Activated naive CD8-positive, alpha-beta T cell treated with anti-CD3 and anti-CD28 coated beads, Interleukin-2, amount 10 ng/mL, durations not matched to agents 7 days and 5 days (primary cell): ENCODE measurements at regions not wholly inside any gene's neighbourhood (a gene's known extent, or its start where the extent isn't known, plus 50 kb on each side); places are given as distances from the start of the nearest gene placed in this dataset.

Experiments
- ATAC-seq: fragments of 150-1000 bp; cut with Tn5 transposase; one replicate; pipeline ENCODE4 v1.10.0; 2021; ENCODE audit warnings: low read depth, moderate library complexity
- POLR2A ChIA-PET: fragments of 350-600 bp; sonication (Branson Sonifier 250); formaldehyde crosslinking; loops from one replicate; lab custom pipeline; 2021; ENCODE audit warnings: antibody characterized with exemption; lab: Charles Lee
- DNase-seq: peaks from one replicate; pipeline ENCODE4 v3.0.0; 2021
- H3K27ac Mint-ChIP-seq: one replicate; pipeline ENCODE4 v1.8.0; 2022; ENCODE audit warnings: mild to moderate bottlenecking, mixed read lengths
- H3K27me3 Mint-ChIP-seq: one replicate; pipeline ENCODE4 v1.8.0; 2022; ENCODE audit warnings: mild to moderate bottlenecking, moderate library complexity, mixed read lengths
- H3K36me3 Mint-ChIP-seq: one replicate; pipeline ENCODE4 v1.8.0; 2021; ENCODE audit warnings: mild to moderate bottlenecking, mixed read lengths
- H3K4me1 Mint-ChIP-seq: one replicate; pipeline ENCODE4 v1.8.0; 2021; ENCODE audit warnings: mixed read lengths
- H3K4me3 Mint-ChIP-seq: one replicate; pipeline ENCODE4 v1.8.0; 2022; ENCODE audit warnings: mild to moderate bottlenecking, moderate library complexity, mixed read lengths
- H3K9me3 Mint-ChIP-seq: one replicate; pipeline ENCODE4 v1.8.0; 2021; ENCODE audit warnings: mixed read lengths

DNA sequence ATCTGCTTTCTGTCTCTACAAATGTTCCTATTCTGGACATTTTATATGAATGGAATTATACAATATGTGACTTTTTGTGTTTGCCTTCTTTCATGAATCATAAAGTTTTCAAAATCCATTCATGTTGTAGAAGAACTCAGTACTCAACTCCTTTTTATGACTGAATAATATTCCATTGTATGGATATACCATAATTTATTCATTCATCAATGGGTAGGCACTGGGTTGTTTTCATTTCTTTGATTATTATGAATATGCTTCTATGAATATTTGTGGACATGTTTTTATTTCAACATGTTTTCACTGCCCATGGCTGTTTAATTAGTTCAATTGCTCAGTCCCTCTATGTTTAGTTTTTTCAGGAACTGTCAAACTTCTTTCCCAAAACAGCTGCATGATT is 76.5 kb upstream of the GTSF1L start:
- Mint-ChIP-seq H3K27ac (peak overlapping the region; percentile 3), H3K36me3 (peaks cover 3% of the 10 kb centered on the region), H3K9me3 (peaks cover 9% of the 10 kb centered on the region), H3K27me3 (peaks cover 5% of the 10 kb centered on the region), H3K4me3 (no peak overlapping the region), H3K4me1 (peaks cover 10% of the 10 kb centered on the region)
- POLR2A ChIA-PET = no interaction called here
- no peak for DNase-seq
- ATAC-seq = no peak

DNA sequence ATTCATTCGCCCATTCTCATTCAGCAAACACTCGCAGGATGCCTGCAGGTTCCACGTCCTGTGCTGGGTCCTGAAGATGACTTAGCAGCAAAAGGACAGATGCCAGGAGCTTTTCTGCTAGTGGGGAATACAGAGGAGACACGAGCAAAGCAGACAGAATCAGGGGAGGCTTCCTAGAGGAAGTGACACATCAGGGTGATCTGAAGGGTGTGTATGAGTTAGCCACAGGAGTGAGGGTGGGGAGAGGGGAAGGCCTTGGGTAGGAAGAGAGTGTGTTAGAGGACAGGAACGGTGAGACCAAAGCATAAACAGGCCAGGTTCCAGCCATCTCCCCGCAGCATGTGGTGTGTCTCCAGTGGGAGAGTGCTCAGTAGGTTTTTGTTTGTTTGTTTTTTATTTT is 73.4 kb upstream of the GTSF1L start:
- H3K9me3 Mint-ChIP-seq = peaks cover 5% of the 10 kb centered on the region
- no peak overlapping the region for H3K4me3 Mint-ChIP-seq
- H3K27me3 Mint-ChIP-seq = peaks cover 6% of the 10 kb centered on the region
- POLR2A ChIA-PET = no interaction called here
- H3K27ac Mint-ChIP-seq = no peak overlapping the region
- peaks cover 2% of the 10 kb centered on the region for H3K36me3 Mint-ChIP-seq
- peaks cover 10% of the 10 kb centered on the region for H3K4me1 Mint-ChIP-seq
- DNase-seq (no peak), ATAC-seq (peak; percentile 22)

DNA sequence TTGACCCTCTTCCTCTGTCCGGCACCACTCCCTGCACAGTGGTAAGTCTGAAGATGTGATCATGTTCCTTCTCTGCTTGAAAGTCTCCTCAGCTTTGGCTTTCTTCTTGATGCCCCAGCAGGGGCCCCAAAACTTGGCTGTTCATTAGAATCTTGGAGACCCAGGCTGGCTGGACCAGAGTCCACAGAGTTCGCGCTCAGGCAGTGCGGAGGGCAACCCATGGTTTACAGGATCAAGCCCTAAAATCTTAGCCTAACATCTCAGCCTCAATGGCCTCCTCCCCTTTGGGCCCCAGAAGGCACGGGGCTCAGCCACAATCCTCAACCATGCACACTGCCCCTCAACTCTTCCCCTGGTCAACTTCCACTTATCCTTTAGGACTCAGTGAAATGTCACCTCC is 72.9 kb upstream of the GTSF1L start:
- peak overlapping the region; percentile 9 for H3K27ac Mint-ChIP-seq
- peaks cover 6% of the 10 kb centered on the region for H3K27me3 Mint-ChIP-seq
- POLR2A ChIA-PET = no interaction called here
- H3K4me1 Mint-ChIP-seq = peaks cover 10% of the 10 kb centered on the region
- H3K36me3 Mint-ChIP-seq = peaks cover 2% of the 10 kb centered on the region
- no peak overlapping the region for H3K4me3 Mint-ChIP-seq
- ATAC-seq (no peak), DNase-seq (no peak)
- peaks cover 7% of the 10 kb centered on the region for H3K9me3 Mint-ChIP-seq

DNA sequence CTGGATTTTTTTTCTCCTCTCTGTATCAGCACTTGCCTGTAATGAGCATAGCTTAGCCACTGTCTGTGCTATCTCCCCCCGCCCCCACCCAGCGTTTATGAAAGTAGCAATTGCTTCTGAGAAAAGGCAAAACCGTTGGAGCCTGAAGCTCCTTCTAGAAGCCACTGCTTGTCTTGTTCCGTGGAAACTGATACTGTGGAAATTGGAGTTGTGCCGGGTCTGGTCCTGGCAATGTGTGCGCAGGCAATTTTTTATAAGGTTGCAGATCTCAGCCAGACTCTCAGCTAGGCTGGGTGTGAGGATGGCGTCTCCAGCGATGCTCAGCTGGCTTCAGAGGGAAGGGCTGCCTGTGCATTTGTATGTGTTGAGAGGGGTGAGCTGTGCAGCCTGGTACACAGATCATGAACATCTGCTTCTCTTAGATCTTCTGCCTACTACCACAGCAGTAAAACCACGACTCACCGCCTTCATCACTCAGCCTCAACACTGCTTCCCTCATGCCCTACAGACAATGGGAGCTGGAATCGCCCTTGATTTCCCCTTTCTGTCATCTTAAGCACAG is 72.4 kb upstream of the GTSF1L start:
- H3K4me1 Mint-ChIP-seq = peaks cover 10% of the 10 kb centered on the region
- POLR2A ChIA-PET = no interaction called here
- no peak for DNase-seq
- H3K27ac Mint-ChIP-seq = peak overlapping the region; percentile 9
- peaks cover 2% of the 10 kb centered on the region for H3K36me3 Mint-ChIP-seq
- peaks cover 6% of the 10 kb centered on the region for H3K27me3 Mint-ChIP-seq
- H3K4me3 Mint-ChIP-seq = no peak overlapping the region
- peaks cover 7% of the 10 kb centered on the region for H3K9me3 Mint-ChIP-seq
- ATAC-seq = no peak

DNA sequence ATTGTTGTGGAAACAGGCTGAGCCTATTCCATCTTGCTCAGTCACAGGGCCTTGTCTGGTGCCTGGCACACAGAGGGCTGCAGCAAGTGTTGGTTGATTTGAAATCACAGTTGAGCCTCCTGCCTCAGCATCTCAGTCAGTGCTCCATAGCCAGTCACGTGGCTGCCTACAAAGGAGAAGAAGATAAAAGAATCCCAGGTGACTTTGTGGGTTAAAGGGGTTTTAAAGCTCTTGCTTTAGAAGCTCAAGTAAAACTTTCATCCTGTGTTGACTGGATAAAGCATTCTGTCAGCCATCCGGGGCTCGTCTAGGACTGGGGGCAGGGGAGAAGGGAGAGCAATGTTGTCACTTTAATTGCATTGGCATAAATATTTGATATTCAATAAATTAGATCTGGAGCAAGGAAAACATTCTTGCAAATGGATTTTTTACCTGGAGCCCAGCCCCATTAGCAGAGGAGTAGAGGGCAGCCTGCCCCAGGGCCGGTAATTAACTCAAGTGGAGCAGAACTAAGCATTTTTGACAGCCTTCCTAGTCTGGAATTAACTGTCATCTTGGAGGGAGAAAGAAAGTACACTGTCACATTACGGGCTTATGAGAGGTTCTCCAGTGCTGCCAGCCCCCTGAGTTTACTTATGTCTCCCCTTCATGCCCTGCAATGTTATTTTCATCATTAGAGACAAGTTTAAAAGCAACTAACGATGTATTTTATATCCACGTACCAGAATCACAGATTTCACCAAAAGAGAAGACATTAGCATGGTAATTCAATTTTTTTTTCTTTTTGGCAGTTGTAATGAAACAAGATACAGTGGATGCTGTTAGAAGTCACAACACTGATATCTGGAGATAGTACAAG is 71.7 kb upstream of the GTSF1L start:
- POLR2A ChIA-PET = no interaction called here
- peaks cover 6% of the 10 kb centered on the region for H3K27me3 Mint-ChIP-seq
- DNase-seq = no peak
- H3K9me3 Mint-ChIP-seq = peaks cover 5% of the 10 kb centered on the region
- H3K4me1 Mint-ChIP-seq = peaks cover 10% of the 10 kb centered on the region
- H3K27ac Mint-ChIP-seq = no peak overlapping the region
- H3K36me3 Mint-ChIP-seq = peaks cover 2% of the 10 kb centered on the region
- no peak overlapping the region for H3K4me3 Mint-ChIP-seq
- no peak for ATAC-seq

DNA sequence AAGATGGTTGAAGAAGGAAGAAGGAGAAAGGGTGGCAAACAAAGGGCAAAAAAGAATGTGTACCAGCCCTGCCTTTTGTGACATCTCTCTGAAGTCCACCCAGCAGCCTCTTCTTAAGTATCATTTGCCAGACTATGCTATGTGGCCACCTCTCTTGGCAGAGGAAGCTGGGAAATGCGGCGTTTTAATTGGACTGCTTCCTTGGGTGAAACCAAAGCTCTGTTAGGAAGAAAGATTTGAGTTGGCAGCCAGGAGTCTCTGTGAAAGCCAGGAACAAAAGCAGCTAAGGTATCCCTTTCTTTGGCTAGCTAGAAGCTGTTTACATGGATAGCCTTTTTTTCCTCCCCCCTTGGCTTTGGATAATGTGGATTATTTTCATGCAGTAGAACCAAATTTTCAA is 67.5 kb upstream of the GTSF1L start:
- H3K27ac Mint-ChIP-seq = no peak overlapping the region
- peaks cover 10% of the 10 kb centered on the region for H3K27me3 Mint-ChIP-seq
- ATAC-seq (no peak), DNase-seq (no peak)
- peaks cover 6% of the 10 kb centered on the region for H3K36me3 Mint-ChIP-seq
- H3K4me3 Mint-ChIP-seq = no peak overlapping the region
- POLR2A ChIA-PET = no interaction called here
- H3K4me1 Mint-ChIP-seq = peaks cover 2% of the 10 kb centered on the region
- peaks cover 11% of the 10 kb centered on the region for H3K9me3 Mint-ChIP-seq

DNA sequence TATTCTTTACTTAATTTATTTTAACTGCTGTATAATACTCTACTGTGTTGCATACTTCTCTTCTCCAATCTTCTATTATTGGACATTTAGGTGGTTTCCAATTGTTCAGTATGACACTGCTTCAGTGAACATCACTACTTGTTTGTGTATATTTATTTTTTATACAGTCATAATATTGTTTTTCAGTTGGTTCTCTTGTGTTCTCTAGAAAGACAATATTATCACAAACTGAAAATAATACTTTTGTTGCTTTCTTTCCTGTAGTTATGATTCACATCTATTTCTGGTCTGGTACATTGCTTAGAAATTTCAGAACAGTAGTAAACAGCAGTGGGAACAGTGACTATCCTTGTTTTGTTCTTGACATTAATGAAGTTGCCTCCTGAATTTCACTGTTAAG is 62.8 kb upstream of the GTSF1L start:
- POLR2A ChIA-PET = no interaction called here
- Mint-ChIP-seq H3K4me1 (no peaks in the 10 kb centered on the region), H3K27me3 (peaks cover 6% of the 10 kb centered on the region), H3K4me3 (no peak overlapping the region), H3K36me3 (peaks cover 6% of the 10 kb centered on the region), H3K9me3 (peaks cover 8% of the 10 kb centered on the region), H3K27ac (no peak overlapping the region)
- ATAC-seq (no peak), DNase-seq (no peak)

DNA sequence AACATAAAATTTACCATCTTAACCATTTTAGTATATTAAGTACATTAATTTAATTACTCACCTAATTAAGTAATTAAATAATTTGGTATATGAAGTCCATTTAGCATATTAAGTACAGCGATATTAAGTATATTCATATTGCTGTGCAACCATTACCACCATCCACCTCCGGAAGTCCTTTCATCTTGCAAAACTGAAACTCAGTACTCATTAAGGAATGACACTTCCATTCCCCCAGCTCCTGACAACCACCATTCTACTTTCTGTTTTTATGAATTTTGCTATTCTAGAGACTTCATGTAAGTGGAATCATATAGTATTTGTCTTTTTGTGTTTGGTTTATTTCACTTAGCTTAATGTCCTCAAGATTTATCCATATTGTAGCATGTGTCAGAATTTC is 61.1 kb upstream of the GTSF1L start:
- Mint-ChIP-seq H3K27ac (no peak overlapping the region), H3K36me3 (peaks cover 9% of the 10 kb centered on the region), H3K27me3 (peaks cover 6% of the 10 kb centered on the region), H3K9me3 (peaks cover 8% of the 10 kb centered on the region), H3K4me3 (no peak overlapping the region), H3K4me1 (peaks cover 1% of the 10 kb centered on the region)
- DNase-seq = no peak
- POLR2A ChIA-PET = no interaction called here
- ATAC-seq = no peak

DNA sequence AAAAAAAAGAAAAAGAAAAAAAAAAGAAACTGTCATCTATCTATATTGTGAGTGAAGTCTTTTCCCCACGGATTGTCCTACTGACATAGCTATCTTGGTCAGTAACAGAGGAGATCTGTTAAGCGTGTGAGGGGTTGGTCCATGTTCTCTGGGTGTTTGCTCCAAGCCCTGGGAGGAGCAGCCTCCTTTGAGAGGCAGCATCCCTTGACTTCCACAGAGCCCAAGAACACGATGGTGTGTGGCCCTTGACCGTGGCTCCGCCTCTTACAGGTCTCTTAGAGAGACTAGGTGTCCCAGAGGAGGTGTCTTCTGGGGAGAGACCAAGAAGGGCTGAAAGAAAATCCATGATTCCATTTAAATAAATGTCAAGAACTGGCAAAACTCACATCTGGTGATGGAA is 60.1 kb upstream of the GTSF1L start:
- Mint-ChIP-seq H3K36me3 (peaks cover 7% of the 10 kb centered on the region), H3K4me1 (peaks cover 8% of the 10 kb centered on the region), H3K27ac (no peak overlapping the region), H3K9me3 (peaks cover 8% of the 10 kb centered on the region), H3K4me3 (no peak overlapping the region), H3K27me3 (peaks cover 3% of the 10 kb centered on the region)
- DNase-seq (no peak), ATAC-seq (no peak)
- POLR2A ChIA-PET = no interaction called here

DNA sequence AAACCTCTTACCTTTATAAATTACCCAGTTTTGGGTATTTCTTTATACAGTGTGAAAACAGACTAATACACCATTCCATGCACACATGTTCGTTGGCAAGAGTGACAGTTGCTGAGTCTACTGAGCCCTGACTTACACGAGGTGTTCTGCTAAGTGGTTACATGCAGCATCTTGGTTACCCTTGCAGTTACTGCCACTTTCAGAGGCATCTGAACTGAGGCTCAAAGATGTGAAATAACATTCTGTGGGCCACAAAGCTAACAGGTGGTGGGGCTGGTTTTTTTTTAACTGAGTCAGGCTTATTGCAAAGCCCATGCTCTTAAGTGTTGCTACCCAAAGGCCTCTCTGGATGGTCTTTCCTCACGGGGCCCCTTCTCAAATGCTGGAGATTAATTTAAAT is 54.4 kb upstream of the GTSF1L start:
- ATAC-seq (no peak), DNase-seq (no peak)
- peaks cover 13% of the 10 kb centered on the region for H3K36me3 Mint-ChIP-seq
- peaks cover 29% of the 10 kb centered on the region for H3K9me3 Mint-ChIP-seq
- POLR2A ChIA-PET = no interaction called here
- H3K27me3 Mint-ChIP-seq = peaks cover 18% of the 10 kb centered on the region
- no peak overlapping the region for H3K4me3 Mint-ChIP-seq
- H3K4me1 Mint-ChIP-seq = peaks cover 8% of the 10 kb centered on the region
- H3K27ac Mint-ChIP-seq = no peak overlapping the region

DNA sequence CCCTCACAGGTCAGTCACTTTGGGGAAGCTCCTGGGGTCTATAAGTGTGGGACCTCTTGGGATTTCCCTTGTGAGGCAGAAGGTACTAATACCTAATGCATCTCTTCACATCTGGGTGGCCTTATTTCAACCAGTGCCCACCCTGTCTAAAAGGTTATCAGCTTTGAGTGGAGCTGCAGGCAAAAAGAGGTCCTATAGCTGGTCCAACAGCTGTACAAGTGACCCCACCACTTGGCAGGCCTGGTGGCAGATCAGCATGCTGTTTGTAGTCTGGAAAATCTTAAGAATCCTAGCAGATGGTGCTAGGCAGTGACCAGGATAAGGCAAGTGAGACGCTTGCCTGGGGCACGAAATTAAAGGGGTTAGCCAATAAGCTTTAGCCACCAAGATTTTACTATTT is 51.6 kb upstream of the GTSF1L start:
- peaks cover 8% of the 10 kb centered on the region for H3K4me1 Mint-ChIP-seq
- H3K9me3 Mint-ChIP-seq = peaks cover 32% of the 10 kb centered on the region
- H3K27ac Mint-ChIP-seq = no peak overlapping the region
- H3K27me3 Mint-ChIP-seq = peaks cover 20% of the 10 kb centered on the region
- no peak overlapping the region for H3K4me3 Mint-ChIP-seq
- POLR2A ChIA-PET = no interaction called here
- H3K36me3 Mint-ChIP-seq = peaks cover 14% of the 10 kb centered on the region
- DNase-seq (no peak), ATAC-seq (no peak)

DNA sequence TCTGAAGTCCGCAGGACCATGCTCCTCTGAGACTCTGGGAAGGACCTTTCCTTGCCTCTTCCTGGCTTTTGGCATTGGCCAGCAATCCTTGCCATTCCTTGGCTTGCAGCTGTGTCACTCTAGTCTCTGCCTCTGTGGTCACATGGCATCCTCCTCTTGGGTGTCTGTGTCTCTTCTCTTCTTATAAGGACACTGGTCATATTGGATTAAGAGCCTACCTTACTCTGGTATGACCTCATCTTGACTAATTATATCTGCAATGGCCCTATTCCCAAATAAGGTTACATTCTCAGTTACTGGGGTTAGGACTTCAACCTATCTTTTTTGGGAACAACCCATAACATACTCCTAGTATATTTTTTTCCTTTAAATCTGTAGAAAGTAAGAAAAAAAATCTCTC is 49.9 kb upstream of the GTSF1L start:
- Mint-ChIP-seq H3K4me1 (no peaks in the 10 kb centered on the region), H3K36me3 (peaks cover 9% of the 10 kb centered on the region), H3K4me3 (no peak overlapping the region), H3K9me3 (peaks cover 28% of the 10 kb centered on the region), H3K27ac (no peak overlapping the region), H3K27me3 (peaks cover 24% of the 10 kb centered on the region)
- DNase-seq (no peak), ATAC-seq (no peak)
- POLR2A ChIA-PET = no interaction called here
